Loucy (cell line): ENCODE measurements at regions not wholly inside any gene's neighbourhood (a gene's known extent, or its start where the extent isn't known, plus 50 kb on each side); places are given as distances from the start of the nearest gene placed in this dataset.

Source experiments
- CTCF ChIP-seq: fragments of 200-600 bp; sonication (generic); conservative IDR thresholded peaks from 2 replicates; pipeline ENCODE4 v1.5.1; 2014; ENCODE audit warnings: mild to moderate bottlenecking, antibody characterized with exemption, low read length
- EZH2phosphoT487 ChIP-seq: fragments of 200-600 bp; IDR thresholded peaks from 2 replicates; pipeline ENCODE4 v1.6.1; 2018; ENCODE audit warnings: antibody characterized with exemption, mild to moderate bottlenecking, moderate library complexity, borderline replicate concordance

GRCh38 chr2:22126978-22127377 is 1003.2 kb downstream of the TDRD15 start:
- TF ChIP-seq EZH2phosphoT487 (no peak), CTCF (no peak)
